ENCODE measurements at regions not wholly inside any gene's neighbourhood (a gene's known extent, or its start where the extent isn't known, plus 50 kb on each side); places are given as distances from the start of the nearest gene placed in this dataset.

DNA sequence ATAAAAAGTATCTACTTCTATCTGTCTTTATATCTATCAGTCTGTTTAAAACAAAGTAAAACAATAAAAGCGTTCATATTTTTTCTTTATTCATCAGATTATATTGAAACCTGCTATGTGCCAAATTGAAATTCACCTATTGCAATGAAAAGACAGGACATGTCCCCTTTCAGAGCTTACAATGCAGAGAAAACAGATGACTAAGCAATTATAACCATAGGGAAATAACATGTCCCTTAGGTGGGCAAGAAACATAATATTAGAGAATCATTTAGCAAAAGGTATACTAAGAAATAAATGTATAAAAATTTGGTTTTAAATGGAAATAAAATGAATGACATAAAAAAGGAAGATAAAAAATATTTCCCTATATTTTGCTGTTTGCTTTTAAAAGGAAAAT is 1421.3 kb downstream of the FSCB start:
- TF ChIP-seq ZBTB8A (tag by site-specific recombination; IDR thresholded peaks at IDR 0.05) (no peak), HOXC10 (CRISPR knock-in tag; IDR thresholded peaks at IDR 0.05) (no peak)

Data from HEK293 (cell line).